ENCODE measurements at regions not wholly inside any gene's neighbourhood (a gene's known extent, or its start where the extent isn't known, plus 50 kb on each side); places are given as distances from the start of the nearest gene placed in this dataset.

DNA sequence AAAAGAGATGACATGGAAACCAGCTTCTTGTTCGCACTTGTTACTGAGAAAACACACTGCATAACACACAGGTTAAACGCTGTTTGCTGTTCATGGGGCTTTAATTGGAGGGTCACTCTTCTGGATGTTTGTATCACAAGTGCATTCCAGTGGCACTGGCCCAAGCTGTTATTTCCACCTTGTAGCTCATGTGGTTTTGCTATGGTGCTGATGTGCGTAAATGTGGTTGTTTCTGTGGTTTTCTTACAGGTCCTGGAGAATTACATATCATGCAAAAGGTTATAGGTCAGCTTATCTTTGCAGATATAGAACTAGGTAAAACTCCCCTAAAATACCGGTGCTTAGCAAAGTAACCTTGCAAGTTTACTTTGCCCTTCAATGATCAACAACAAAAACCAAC, 89.3 kb upstream of the AHI1 start:
- no peak overlapping the region for H3K4me3 ChIP-seq (ENCODE audit: low read depth, low read length)
- TF ChIP-seq, protein P1, sequence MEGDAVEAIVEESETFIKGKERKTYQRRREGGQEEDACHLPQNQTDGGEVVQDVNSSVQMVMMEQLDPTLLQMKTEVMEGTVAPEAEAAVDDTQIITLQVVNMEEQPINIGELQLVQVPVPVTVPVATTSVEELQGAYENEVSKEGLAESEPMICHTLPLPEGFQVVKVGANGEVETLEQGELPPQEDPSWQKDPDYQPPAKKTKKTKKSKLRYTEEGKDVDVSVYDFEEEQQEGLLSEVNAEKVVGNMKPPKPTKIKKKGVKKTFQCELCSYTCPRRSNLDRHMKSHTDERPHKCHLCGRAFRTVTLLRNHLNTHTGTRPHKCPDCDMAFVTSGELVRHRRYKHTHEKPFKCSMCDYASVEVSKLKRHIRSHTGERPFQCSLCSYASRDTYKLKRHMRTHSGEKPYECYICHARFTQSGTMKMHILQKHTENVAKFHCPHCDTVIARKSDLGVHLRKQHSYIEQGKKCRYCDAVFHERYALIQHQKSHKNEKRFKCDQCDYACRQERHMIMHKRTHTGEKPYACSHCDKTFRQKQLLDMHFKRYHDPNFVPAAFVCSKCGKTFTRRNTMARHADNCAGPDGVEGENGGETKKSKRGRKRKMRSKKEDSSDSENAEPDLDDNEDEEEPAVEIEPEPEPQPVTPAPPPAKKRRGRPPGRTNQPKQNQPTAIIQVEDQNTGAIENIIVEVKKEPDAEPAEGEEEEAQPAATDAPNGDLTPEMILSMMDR (IDR thresholded peaks at IDR 0.05; ENCODE audit: low read depth, low read length): no peak

GRCh38 chr6:135592276-135592675, 94.7 kb upstream of the AHI1 start:
- no peak overlapping the region for H3K4me3 ChIP-seq (ENCODE audit: low read depth, low read length)
- TF ChIP-seq, protein P1 (IDR thresholded peaks at IDR 0.05; ENCODE audit: low read depth, low read length): no peak

- H3K4me3 ChIP-seq (ENCODE audit: low read depth, low read length): no peak overlapping the region
- TF ChIP-seq, protein P1 (IDR thresholded peaks at IDR 0.05; ENCODE audit: low read depth, low read length): no peak
Measured at GRCh38 chr6:135594000-135594399, 96.5 kb upstream of the AHI1 start.

- TF ChIP-seq, protein P1 (IDR thresholded peaks at IDR 0.05; ENCODE audit: low read depth, low read length): no peak
- H3K4me3 ChIP-seq (ENCODE audit: low read depth, low read length): no peak overlapping the region
Measured at GRCh38 chr6:135600086-135600702, 102.7 kb upstream of the AHI1 start.

DNA sequence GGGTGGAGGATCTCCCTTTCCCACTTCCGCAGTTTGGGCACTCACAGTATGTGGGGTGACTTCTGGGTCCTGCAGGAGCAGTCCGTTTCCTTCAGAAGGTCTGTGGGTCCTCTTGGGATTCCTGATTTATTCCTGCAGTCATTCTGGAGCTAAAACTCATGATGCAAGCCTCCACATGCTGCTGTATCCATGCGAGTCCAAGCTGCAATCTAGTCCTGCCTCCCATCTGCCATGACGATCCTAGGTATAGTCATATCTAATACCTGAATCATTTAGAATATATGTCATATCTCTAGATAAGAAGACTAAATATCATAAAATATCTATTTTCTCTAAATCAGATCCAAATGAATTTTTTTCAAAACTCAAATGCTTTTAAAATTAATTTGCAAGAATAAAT, 103.4 kb upstream of the AHI1 start:
- TF ChIP-seq, protein P1 (IDR thresholded peaks at IDR 0.05; ENCODE audit: low read depth, low read length): no peak
- H3K4me3 ChIP-seq (ENCODE audit: low read depth, low read length): no peak overlapping the region

- H3K4me3 ChIP-seq (ENCODE audit: low read depth, low read length): no peak overlapping the region
- TF ChIP-seq, protein P1 (IDR thresholded peaks at IDR 0.05; ENCODE audit: low read depth, low read length): no peak
Measured at GRCh38 chr6:135601857-135602256, 104.3 kb upstream of the AHI1 start.

DNA sequence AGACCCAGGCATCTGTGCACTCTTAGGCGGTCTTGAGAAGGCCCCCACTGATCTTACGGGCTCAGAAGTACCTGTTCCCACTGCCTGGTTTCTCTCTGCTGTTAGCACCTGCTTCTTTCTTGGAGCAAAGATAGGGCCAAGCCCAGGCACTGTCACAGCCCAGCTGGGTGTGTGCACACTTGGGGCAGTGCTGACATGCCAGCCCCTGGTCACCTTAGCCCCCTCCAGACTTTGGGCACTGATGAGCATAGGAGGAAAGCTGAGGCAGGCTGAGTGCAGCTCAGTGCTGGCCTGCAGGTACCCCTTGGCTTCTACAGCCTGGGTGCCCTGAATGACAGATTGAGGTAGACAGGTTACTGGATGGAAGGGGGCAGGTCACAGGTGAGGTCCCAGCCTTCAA, 105.7 kb upstream of the AHI1 start:
- H3K4me3 ChIP-seq (ENCODE audit: low read depth, low read length): no peak overlapping the region
- TF ChIP-seq, protein P1 (IDR thresholded peaks at IDR 0.05; ENCODE audit: low read depth, low read length): no peak
